ENCODE measurements at regions not wholly inside any gene's neighbourhood (a gene's known extent, or its start where the extent isn't known, plus 50 kb on each side); places are given as distances from the start of the nearest gene placed in this dataset.

- TF ChIP-seq CTCF (IDR thresholded peaks at IDR 0.05; ENCODE audit: low read length): no peak
- no peak for TF ChIP-seq EZH2 (IDR thresholded peaks at IDR 0.05; ENCODE audit: borderline replicate concordance, low read length)
Measured at GRCh38 chr13:85631801-85632200, 167.4 kb downstream of the SLITRK6 start.
